ENCODE measurements at regions not wholly inside any gene's neighbourhood (a gene's known extent, or its start where the extent isn't known, plus 50 kb on each side); places are given as distances from the start of the nearest gene placed in this dataset.

- TF ChIP-seq HMGXB4 (CRISPR knock-in tag; IDR thresholded peaks at IDR 0.05; ENCODE audit: borderline replicate concordance) (no peak), HDAC2 (IDR thresholded peaks at IDR 0.05) (no peak), FOSB (CRISPR knock-in tag; IDR thresholded peaks at IDR 0.05) (no peak), ZNF302 (CRISPR knock-in tag; IDR thresholded peaks at IDR 0.05) (no peak), EHMT2 (IDR thresholded peaks at IDR 0.05; ENCODE audit: low read depth) (no peak)
Measured at GRCh38 chr22:44586999-44587736, 89.1 kb upstream of the RTL6 start (continued).

GRCh38 chr22:44586351-44586990 lies 88.4 kb upstream of the RTL6 start:
- ChIA-PET POLR2A (no interaction called here), CTCF (interaction anchor here (1.0 kb wide), 1 partner anchor 39 kb away, joined by 3 read pairs; no protein-coding TSS in a partner anchor)
- H3K4me3 ChIP-seq: no peak overlapping the region
- FAIRE-seq (no peak), DNase-seq (ENCODE audit: low read depth in 1 of 2, low spot score in 1 of 2) (no peak), ATAC-seq (no peak)
- no peaks in the 10 kb centered on the region; the same call in 2 of the 3 replicates for H3K9me3 ChIP-seq
- H3K4me2 ChIP-seq: no peak overlapping the region; the same call in 2 of the 3 replicates
- TF ChIP-seq CBX8 (IDR thresholded peaks at IDR 0.05): no peak
- TF ChIP-seq ZFP36 (IDR thresholded peaks at IDR 0.05; ENCODE audit: borderline replicate concordance, partially characterized antibody): no peak
- TF ChIP-seq TP53 (CRISPR knock-in tag; IDR thresholded peaks at IDR 0.05): no peak
- no peak for TF ChIP-seq KDM1A (IDR thresholded peaks at IDR 0.05; ENCODE audit: low read depth)
- TF ChIP-seq HOXA7 (CRISPR knock-in tag; IDR thresholded peaks at IDR 0.05): no peak
- no peak for TF ChIP-seq NPAS2 (CRISPR knock-in tag; IDR thresholded peaks at IDR 0.05; ENCODE audit: borderline replicate concordance)
- no peak for TF ChIP-seq SREBF2 (IDR thresholded peaks at IDR 0.05)
- TF ChIP-seq POLR2A (IDR thresholded peaks at IDR 0.05; ENCODE audit: low read length): no peak
- no peak for TF ChIP-seq HDAC2 (IDR thresholded peaks at IDR 0.05)
- no peak for TF ChIP-seq RAD21 (conservative IDR thresholded peaks at IDR 0.05 in 1 of 2, IDR thresholded peaks at IDR 0.05 in 1 of 2)
- no peak for TF ChIP-seq HES2 (IDR thresholded peaks at IDR 0.05)
- TF ChIP-seq ATOH8 (CRISPR knock-in tag; IDR thresholded peaks at IDR 0.05; ENCODE audit: low read depth): no peak
- TF ChIP-seq CBX2 (IDR thresholded peaks at IDR 0.05; ENCODE audit: borderline replicate concordance, low read depth): no peak
- TF ChIP-seq BCL3 (IDR thresholded peaks at IDR 0.05): no peak
- no peak for TF ChIP-seq HOXB13 (CRISPR knock-in tag; IDR thresholded peaks at IDR 0.05; ENCODE audit: low read depth)
- TF ChIP-seq CHD4 (IDR thresholded peaks at IDR 0.05; ENCODE audit: borderline replicate concordance): no peak
- no peaks in the 10 kb centered on the region for H3K4me1 ChIP-seq
- WGBS (ENCODE audit: missing lambda C conversion rate): 69% methylated on average over 14 of the region's 18 CpGs
- H3K27ac ChIP-seq: no peak overlapping the region
